ENCODE measurements at regions not wholly inside any gene's neighbourhood (a gene's known extent, or its start where the extent isn't known, plus 50 kb on each side); places are given as distances from the start of the nearest gene placed in this dataset.

- DNase-seq = peak; percentile 18
Measured at GRCh38 chrX:39726771-39727170, 371.0 kb downstream of the BCOR start.

DNA sequence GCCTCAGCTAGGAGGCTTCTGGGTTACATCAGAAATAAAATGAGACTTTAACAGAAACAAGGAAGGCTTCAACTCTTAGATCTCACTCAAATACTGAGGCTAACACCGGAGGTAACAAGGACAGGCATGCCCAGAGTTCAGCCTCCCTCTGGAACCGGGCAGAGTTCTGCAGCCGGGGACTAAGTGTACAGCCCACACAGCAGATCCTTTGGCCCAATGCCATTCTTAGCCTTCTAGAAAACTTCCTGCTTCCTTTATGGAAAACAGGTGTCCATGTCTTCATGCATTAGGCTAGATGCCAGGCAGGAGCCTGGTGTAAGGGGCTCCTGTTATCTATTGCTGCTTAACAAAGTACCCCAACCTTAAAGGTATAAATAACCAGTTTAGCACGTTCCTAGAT lies 369.7 kb downstream of the BCOR start:
- no peak for DNase-seq

DNA sequence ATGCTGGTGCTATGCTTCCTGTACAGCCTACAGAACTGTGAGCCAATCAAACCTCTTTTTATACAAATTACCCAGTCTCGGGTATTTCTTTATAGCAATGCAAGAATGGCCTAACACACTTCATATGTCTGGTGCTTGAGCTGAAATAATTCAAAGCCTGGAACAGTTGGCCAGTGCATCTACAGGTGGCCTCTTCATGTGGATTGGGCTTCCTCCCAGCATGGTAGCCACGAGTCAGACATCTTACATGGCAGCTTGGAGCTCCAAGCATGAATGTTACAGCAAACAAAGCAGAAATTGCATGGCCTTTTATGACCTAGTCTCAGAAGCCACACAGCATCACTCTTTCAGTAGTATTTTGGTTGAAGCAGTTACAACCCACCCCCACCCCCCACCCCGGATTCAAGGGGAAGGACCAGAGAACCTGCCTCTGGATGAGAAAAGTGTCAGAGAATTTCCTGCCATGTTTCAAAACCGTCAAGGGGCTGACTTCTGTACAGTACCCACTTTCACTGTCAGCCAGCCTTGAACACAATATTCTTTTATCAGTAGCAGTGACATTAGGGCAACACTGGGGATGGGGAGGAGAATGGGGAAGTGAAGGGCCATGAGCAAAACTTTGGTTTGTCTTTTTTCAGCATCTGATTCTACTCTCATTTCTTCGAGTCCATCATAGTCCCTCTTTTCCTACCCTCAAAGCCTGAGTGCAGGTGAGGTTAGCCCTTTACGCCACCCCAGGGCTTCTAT lies 368.7 kb downstream of the BCOR start:
- no peak for DNase-seq

DNA sequence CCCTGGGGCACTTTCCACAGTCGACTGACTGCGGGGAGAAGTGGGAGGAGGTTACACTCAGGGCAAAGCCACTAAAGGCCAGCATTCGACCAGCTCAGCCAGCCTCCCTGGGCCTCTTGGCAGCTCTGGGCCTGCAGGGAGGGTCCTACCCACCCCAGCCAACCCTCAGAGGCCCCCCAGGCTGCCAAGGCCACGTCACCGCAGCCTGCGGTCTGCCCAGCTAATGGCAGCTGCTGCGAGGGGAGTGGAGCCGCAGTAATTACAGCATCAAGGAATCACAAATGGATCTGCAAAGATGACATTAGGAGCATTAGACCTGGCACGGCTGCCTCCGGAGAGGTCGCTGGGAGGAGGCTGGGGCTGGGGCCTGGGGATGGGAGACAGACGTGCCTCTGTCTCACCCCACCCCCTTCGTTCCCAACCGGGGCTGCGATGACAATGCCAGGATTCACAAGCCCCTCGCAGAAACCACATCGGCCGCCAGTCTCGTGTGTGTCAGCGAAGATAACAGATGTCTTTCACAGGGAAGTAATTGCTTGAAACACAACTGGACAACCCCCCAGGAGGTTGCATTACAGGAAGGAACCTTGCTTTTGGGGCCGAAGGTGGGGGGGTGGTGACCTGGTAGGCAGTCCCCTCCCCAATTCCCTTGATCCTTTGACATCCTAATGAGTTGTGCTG lies 367.6 kb downstream of the BCOR start:
- DNase-seq = peak; percentile 41

DNA sequence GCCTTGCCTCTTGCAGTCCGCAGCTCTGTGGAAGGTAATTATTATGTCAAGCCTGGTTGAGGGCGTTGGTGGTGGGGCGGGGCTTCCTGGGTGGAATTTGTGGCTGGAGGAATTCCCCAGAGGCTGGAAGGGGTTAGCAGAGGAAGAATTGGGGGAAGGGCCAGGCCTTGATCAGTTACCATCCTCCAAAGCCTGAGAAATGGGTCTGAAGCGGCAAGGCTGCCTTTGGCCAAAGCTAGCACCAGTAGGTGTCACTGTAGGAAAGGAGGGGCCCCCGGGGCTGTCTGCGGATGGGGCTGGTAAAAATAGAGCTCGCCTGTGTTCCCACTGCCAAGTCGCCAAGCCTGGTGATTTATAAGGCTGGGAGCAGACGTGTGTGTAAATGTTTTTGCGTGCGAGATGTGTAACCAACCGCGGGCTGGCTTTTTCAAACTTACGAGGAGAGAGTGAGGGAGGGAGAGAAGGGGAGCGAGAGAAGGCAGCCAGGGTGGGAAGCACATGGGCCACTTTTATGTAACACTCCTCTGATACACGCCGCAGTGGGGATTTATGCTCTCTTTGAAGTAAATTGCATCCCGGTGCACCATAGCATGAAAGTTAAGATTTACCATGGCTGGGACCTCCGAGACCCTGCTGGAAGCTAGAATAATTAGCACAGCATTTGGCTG lies 367.0 kb downstream of the BCOR start:
- DNase-seq = peak; percentile 34

DNA sequence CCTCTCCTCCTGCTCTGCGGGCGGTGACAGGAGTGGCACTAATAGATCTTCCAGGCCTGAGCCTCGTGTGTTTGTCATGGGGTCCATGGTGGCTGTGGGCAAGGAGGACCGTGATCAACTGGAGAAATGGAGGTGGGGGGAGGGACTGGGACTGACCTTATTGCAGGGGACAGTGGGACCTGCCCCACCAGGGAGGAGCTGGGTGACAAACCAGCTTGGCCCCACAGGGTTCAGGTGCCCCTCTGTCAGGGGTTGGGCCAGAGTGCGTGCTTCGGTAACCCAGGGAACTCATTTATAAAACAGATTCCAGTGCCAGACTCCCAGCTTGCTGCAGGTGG lies 366.5 kb downstream of the BCOR start:
- DNase-seq = no peak

GRCh38 chrX:39731735-39732134 lies 366.0 kb downstream of the BCOR start:
- no peak for DNase-seq

- DNase-seq = no peak
Measured at GRCh38 chrX:39733745-39734144, 364.0 kb downstream of the BCOR start.

- DNase-seq = no peak
Measured at GRCh38 chrX:39734174-39734776, 363.5 kb downstream of the BCOR start.

GRCh38 chrX:39736216-39737211 lies 361.2 kb downstream of the BCOR start:
- DNase-seq = no peak

- no peak for DNase-seq
Measured at GRCh38 chrX:39739585-39739984, 358.2 kb downstream of the BCOR start.

DNA sequence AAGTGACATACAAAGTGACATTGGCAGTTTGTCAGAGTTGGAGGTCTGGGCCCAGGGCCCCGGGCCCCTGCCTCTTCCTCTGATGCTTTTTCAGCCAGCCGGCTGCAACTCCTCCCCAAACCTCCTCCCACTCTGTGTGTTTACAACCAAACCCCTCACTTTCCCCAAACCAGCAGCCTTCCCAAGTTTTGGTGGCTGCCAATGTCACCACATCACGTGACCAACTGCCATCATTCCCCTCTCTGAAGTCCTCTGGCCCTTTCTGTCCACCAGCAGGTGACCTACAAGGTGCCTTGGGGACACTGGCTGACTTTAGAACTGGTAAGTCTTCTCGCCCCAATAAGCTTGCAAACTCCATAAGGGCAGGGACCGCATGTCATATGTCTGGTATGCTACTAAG lies 357.7 kb downstream of the BCOR start:
- DNase-seq = no peak

DNA sequence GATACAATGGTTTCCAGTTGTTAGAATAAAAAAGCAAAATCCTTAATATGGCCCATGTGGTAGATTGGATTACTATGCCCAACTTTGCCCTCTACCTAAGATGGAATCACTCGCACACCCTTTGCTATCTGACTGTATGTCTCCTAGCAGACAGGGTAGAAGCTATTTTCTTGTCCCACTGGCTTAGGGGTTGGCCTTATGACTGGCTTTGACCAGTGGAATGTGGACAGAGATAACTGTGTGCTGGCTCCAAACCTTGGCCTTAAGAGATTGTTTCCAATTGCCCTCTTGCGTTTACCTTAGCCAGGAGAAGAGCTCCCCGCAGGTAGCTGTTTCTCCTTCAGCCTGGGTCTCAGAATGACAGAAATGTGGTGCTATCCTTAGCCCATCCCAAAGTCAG lies 355.9 kb downstream of the BCOR start:
- no peak for DNase-seq

GRCh38 chrX:39745818-39746217 lies 351.9 kb downstream of the BCOR start:
- no peak for DNase-seq

DNA sequence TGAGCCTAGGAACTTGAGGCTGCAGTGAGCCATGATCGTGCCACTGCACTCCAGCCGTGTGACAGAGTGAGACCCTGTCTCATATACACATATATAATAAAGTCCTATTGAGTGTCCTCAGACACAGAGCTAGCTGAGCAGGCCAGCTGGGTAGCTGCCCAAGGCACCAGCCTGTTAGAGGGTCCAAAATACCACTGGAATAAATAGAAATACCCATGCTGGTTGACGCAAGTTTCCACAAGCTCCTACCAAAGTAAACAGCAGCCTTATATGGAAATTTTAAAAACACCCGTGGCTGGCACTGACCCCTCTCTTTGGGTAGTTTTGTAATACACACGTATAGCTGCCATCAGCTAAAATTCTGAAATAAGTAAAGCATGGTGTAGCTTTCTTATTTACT lies 348.6 kb downstream of the BCOR start:
- no peak for DNase-seq

GRCh38 chrX:39749728-39750127 lies 348.0 kb downstream of the BCOR start:
- no peak for DNase-seq

DNA sequence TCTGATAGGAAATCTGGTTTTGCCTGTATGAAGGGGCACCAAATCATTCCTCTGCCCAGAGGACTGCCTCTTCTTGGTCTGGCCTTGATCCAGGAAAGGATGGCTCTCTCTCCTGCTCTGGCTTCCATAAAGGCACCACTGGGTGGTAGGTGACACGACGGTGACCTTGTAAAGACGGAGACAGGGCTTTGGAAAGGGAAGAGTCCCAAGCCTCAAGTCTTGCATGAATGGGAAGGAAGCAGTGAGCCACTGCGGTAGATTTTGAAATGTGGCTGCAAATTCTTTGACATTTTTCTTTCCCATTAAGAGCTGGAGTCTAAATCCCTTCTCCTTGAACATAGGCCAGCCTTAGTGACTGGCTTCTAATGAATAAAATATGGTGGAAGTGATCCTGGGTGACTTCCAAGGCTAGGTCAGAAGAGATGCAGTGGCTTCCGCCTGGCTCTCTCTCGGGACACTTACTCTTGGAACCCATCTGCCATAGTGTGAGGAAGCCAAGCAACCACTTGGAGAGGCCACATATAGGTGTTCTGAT lies 347.4 kb downstream of the BCOR start:
- DNase-seq = no peak

DNA sequence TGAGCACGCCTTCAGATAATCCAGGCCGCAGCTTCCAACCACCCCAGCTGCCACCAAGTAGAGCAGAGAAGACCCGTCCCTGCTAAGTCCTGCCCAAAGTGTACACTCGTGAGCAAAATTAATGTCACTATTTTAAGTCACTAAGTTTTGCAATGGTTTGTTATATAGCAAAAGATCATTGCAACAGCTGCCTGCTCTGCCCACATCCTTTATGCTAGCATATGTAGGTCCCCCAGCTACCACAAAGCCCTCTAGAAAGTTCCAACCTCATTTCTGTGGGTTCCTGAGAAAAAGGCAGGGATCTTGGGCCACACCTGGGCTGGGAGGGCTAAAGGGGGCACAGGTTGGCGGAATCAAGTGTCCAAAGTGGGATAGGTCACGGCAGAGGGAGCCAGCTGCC lies 346.9 kb downstream of the BCOR start:
- no peak for DNase-seq

GRCh38 chrX:39752815-39753214 lies 344.9 kb downstream of the BCOR start:
- DNase-seq = peak; percentile 84

GRCh38 chrX:39753293-39753996 lies 344.3 kb downstream of the BCOR start:
- DNase-seq = peak; percentile 46

Data from NCI-H2171 treated with DMSO at 0.1 percent for 48 hours (cell line).